ENCODE measurements at regions not wholly inside any gene's neighbourhood (a gene's known extent, or its start where the extent isn't known, plus 50 kb on each side); places are given as distances from the start of the nearest gene placed in this dataset.

DNA sequence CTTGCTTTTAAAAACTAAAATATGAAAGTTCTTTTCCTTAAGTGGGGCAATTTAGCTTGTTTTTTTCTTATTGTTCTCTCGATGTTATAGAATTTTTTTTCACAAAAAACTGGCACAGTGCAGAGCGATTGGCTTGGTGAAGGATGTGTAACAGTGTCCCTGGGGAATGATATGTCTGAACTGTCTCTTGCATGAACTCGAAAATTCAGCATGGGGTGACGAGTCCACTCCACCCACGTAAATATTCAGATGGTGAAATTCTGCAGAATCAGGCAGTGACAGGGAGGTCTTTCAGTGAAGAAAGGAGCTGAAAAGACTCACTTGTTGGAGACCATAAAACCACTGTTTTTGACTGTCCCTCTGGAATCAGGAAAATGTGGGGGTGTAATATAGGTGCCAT, 505.3 kb downstream of the MMUT start:
- TF ChIP-seq SMC3 (IDR thresholded peaks at IDR 0.05; ENCODE audit: low read length) (no peak), JUNB (CRISPR knock-in tag; IDR thresholded peaks at IDR 0.05; ENCODE audit: borderline replicate concordance) (no peak), RFX5 (IDR thresholded peaks at IDR 0.05; ENCODE audit: low read depth, low read length) (no peak), TEAD3 (CRISPR knock-in tag; optimal IDR thresholded peaks at IDR 0.05; ENCODE audit: borderline replicate concordance) (no peak), HHEX (CRISPR knock-in tag; IDR thresholded peaks at IDR 0.05) (no peak), EP300 (IDR thresholded peaks at IDR 0.05; ENCODE audit: low read depth in 2 of 2, low read length in 2 of 2) (no peak), EP300 (CRISPR knock-in tag; IDR thresholded peaks at IDR 0.05; ENCODE audit: borderline replicate concordance) (no peak), PHB2 (IDR thresholded peaks at IDR 0.05; ENCODE audit: partially characterized antibody) (no peak), CREB1 (IDR thresholded peaks at IDR 0.05) (no peak), CREB1 (CRISPR knock-in tag; IDR thresholded peaks at IDR 0.05) (no peak), POLR2A (IDR thresholded peaks at IDR 0.05; ENCODE audit: insufficient read depth in 1 of 2, low read depth in 2 of 2, low read length in 2 of 2) (no peak), KMT2B (CRISPR knock-in tag; IDR thresholded peaks at IDR 0.05) (no peak)
- TF ChIP-seq, protein P1, sequence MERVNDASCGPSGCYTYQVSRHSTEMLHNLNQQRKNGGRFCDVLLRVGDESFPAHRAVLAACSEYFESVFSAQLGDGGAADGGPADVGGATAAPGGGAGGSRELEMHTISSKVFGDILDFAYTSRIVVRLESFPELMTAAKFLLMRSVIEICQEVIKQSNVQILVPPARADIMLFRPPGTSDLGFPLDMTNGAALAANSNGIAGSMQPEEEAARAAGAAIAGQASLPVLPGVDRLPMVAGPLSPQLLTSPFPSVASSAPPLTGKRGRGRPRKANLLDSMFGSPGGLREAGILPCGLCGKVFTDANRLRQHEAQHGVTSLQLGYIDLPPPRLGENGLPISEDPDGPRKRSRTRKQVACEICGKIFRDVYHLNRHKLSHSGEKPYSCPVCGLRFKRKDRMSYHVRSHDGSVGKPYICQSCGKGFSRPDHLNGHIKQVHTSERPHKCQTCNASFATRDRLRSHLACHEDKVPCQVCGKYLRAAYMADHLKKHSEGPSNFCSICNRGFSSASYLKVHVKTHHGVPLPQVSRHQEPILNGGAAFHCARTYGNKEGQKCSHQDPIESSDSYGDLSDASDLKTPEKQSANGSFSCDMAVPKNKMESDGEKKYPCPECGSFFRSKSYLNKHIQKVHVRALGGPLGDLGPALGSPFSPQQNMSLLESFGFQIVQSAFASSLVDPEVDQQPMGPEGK (CRISPR knock-in tag; IDR thresholded peaks at IDR 0.05) = no peak
- TF ChIP-seq, protein P2, sequence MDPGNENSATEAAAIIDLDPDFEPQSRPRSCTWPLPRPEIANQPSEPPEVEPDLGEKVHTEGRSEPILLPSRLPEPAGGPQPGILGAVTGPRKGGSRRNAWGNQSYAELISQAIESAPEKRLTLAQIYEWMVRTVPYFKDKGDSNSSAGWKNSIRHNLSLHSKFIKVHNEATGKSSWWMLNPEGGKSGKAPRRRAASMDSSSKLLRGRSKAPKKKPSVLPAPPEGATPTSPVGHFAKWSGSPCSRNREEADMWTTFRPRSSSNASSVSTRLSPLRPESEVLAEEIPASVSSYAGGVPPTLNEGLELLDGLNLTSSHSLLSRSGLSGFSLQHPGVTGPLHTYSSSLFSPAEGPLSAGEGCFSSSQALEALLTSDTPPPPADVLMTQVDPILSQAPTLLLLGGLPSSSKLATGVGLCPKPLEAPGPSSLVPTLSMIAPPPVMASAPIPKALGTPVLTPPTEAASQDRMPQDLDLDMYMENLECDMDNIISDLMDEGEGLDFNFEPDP (CRISPR knock-in tag; conservative IDR thresholded peaks at IDR 0.05) = no peak
- TF ChIP-seq, protein P3, sequence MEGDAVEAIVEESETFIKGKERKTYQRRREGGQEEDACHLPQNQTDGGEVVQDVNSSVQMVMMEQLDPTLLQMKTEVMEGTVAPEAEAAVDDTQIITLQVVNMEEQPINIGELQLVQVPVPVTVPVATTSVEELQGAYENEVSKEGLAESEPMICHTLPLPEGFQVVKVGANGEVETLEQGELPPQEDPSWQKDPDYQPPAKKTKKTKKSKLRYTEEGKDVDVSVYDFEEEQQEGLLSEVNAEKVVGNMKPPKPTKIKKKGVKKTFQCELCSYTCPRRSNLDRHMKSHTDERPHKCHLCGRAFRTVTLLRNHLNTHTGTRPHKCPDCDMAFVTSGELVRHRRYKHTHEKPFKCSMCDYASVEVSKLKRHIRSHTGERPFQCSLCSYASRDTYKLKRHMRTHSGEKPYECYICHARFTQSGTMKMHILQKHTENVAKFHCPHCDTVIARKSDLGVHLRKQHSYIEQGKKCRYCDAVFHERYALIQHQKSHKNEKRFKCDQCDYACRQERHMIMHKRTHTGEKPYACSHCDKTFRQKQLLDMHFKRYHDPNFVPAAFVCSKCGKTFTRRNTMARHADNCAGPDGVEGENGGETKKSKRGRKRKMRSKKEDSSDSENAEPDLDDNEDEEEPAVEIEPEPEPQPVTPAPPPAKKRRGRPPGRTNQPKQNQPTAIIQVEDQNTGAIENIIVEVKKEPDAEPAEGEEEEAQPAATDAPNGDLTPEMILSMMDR (CRISPR knock-in tag; IDR thresholded peaks at IDR 0.05) = no peak
